HT1080 (cell line): ENCODE measurements at regions not wholly inside any gene's neighbourhood (a gene's known extent, or its start where the extent isn't known, plus 50 kb on each side); places are given as distances from the start of the nearest gene placed in this dataset.

Experiments
- DNase-seq: peaks from one replicate; pipeline ENCODE4 v3.0.0-alpha.2; 2015; ENCODE audit warnings: low read depth

DNA sequence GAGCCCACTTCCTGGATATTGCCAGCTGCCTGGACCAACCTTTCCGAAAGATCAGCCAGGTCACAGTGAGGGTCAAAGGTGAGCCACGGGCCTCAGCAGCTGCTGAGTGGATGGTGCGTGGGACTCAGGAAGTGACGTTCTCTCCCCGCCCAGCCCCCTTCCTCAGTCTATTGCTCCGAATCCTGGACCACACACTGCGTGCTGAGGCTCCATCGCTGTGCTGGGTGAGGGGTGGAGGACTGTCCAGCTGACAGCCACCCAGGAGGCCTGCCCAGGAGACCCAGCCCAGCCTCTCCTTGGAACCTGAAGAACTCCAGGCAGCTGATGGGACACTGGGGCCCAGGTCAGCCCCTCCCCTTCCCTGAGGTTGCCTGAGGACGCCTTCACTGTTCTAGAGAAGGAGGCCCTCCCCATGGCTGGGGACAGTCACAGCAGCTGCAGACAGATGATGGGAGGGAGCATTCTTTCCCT lies 94.4 kb upstream of the CD93 start:
- DNase-seq = no peak

DNA sequence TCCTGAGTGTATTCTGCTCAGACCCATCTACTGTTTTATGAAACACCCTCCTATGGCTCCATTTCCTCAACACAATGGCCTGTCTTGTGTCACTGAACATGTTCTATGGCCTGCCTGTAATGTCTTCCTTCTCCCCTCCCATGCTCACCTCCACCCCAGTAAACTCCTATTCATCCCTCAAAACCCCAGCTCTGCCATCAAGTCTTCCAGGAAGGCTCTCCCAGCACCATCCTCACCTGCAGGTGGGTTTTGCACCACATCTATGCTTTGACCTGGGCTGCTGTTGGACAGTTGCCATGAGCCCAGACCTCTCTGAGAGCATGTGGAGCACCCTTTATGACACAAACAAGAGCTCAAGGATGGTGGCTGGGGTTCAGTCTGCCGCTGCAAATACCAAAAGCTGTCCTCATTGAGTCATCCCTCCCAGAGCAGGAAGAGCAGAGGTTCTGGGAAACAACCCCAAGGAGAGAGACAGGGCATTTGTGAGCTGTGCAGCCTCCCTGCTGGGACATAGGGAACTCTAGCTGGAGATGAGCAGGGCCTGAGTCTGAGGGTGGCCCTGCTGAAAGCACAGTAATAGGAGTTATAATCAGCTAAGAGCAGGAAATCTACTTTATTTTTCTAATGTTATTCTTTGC lies 93.8 kb upstream of the CD93 start:
- peak; percentile 17 for DNase-seq

DNA sequence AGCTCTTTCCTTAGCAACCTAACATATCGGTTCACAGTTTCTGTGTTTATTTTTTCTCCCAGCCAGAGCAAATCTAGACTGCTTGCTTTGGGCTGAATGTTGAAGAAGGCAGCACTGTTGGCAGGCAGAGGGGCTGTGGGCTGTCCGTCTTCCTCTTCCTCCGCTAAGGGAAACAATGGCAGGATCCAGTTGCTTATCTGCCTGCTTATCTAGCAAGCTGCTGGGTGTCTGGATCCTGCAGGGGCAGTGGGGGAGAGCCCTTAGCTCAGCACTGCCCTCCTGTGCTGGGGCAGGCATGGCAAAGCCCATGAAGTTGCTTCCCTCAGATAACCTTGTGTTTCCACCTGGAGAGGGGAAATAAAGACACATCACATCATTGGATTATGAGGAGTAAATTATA lies 92.7 kb upstream of the CD93 start:
- no peak for DNase-seq

DNA sequence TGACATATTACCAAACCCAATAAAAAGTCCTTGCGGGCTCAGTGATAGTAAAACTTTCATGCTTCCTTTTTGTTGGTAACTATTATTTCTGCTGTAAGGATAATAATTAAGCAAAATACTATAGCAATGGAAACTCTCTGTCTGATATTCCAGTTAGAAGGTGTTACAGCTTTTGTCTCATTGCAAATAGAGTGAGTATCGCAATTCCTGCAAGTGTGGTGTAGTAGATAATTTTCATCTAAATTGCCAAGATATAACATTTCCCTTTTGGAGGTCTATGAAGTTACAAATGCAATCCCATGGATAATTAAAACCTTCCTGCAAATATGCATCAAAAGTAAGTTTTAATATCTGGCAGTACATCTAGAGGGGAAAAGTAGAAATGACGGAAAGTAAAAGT lies 88.7 kb upstream of the CD93 start:
- no peak for DNase-seq

DNA sequence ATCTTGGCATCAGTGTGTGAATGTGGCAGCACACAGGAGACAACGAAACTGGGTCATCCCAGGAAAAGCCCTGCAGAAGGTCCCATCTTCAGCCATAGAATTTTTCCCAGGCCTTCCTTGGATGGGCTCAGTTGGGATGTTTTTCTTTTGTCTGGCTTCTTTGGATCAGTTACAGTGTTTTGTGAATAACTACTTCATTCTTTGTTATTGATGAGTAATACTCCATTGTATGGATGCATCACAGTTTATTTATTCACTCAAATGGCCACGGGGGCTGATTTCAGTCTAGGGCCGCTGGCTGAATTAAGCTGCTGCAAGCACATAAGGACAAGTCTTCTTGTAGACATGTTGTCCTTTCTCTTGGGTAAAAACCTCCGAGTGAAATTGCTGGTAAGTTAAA lies 81.3 kb upstream of the CD93 start:
- DNase-seq = peak; percentile 29

DNA sequence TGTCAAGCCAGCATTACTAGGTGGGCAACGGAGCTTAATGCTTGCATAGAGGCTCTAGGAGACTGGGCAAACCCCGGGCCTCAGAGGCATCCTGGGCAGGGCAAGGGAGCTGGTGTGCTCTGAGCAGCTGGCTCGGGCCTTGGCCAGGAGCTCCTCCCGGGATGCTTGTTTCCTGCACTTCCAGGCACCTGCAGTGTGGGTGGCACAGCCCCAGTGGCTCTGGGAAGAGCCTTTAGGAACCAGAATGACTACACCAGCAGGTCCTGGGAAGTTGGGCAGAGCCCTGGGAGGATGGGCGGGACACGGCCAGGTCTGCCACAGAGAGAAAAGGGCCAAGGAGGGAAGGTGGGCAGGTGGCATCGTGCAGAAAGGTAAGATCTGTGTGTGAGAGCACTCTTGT lies 80.4 kb upstream of the CD93 start:
- DNase-seq = no peak

DNA sequence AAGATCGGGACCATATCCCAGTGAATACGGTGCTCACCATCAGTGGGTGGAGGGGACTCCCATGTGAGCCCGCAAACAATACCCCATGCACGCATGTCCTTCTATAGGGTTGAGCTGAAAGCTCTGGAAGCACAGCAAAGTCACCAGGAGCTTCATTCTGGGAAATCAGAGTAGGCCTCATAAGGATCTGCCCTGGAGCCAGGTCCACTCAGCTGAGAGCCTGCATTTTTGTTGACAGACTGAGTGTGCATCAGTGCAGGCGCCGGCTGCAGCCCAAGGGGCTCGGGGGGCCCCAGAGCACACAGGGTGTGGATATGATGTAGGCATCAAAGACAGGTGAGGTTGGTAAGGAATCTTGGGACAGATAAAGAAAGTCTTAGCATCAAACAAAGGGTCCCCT lies 79.8 kb upstream of the CD93 start:
- no peak for DNase-seq

DNA sequence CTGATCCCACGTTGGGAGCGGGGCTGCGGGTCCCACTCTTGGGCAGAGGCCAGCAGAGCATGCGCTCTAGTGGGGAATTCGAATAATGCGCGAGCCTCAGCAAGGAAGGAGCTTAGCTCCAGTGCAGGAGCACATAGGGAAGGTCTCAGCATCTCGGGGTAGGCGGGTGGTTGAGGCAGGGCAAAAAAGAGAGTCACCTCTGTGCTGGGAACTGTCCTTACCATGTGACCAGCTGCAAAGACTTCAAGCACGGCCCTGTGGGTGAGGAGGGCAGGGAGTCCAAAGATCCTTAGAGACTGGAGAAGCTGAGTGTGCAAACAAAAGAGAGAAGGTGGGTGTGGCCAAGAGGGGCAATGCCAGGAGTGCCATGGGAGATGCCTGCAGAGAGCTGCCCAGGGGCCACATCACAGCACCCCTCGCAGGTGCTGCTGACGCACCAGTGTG lies 79.2 kb upstream of the CD93 start:
- DNase-seq = no peak

DNA sequence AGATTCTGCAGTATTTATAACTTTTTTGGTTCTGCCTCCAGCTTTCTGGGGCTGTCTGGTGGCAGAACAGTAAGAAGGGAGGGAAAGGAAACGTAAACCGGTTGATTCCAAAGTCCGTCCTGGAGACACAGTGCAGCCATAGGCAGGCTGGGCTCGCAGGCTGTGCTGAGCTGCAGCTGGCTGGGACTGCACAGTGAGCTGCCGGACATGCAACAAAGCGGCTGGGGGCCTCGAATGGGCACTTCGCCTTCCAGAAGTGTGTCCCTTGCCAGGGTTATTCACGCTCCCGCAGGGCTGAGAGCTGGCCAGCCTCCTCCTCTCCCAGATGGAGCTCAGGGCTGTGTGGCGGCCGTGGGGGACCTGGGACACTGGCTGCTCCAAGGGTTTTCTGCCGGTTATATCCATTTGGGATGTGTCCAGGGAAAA lies 78.1 kb upstream of the CD93 start:
- DNase-seq = no peak

DNA sequence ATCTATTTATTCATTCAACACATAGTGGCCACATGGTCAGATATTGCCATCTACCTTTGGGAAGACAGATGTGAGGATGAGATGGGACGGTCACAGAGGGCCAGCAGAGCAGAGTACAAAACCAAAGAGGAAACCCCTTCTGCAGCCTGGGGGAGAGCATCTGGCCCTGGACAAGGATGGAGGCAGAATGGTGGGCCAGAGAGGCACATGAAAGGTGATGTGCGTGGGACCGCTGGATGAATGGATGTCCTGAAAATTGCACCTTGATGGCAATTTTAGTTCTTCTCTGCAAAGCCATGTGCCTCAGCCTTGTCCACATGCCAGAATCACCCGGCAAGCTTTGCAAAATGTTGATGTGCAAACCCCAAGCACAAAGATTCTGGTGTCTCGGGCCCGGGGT lies 77.4 kb upstream of the CD93 start:
- DNase-seq = no peak

DNA sequence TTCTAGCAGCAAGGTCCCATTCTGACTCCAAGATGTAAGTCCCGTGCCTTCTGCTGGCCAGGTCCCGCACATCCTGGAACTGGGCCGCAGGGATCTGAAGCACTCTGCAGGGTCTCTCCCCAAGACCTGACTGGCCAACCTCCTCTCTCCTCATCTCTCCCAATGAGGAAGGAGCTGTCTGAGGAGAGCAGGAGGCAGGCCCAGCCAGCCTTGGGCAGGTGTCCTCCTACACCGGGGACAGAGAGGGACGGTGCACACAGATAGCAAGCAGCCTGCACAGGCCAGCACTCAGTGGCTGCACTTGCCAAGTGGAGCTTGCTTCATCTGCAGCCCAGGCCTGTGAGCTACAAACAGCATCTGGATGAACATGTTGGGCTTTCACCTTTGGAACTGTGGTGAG lies 76.8 kb upstream of the CD93 start:
- no peak for DNase-seq

DNA sequence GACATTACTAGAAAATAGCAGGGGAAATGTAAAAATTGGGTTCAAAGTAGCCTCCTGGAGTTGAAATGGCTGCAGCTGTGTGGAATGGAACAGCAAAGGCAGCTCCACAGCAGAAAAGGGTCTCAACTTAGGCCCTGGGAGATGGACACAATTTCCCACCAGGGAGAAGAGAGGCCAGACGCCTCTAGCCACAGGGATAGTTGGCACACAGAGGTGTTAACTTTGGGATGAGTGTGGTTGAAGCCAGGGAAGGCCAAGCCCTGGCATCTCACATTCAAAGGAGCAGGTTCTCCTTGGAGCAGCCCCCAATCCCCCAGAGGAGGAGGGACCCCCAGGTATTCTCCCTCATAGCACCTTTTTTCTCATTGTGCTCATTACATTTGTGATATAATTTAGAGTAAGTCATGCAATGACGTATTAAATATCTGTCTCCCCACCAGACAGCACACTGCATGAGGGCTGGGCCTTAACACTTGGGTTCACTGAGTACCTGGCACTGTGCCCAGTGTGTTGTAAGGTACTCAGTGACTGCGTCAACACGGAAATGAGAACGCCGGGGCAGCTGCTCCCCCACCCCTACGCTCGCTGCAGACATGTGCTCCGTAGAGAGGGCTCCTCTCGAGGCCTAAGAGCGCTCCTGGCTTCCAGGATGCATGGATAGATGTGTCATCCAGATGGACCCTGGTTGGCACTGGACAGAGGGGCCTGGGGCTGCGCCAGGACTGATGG lies 76.0 kb upstream of the CD93 start:
- no peak for DNase-seq

DNA sequence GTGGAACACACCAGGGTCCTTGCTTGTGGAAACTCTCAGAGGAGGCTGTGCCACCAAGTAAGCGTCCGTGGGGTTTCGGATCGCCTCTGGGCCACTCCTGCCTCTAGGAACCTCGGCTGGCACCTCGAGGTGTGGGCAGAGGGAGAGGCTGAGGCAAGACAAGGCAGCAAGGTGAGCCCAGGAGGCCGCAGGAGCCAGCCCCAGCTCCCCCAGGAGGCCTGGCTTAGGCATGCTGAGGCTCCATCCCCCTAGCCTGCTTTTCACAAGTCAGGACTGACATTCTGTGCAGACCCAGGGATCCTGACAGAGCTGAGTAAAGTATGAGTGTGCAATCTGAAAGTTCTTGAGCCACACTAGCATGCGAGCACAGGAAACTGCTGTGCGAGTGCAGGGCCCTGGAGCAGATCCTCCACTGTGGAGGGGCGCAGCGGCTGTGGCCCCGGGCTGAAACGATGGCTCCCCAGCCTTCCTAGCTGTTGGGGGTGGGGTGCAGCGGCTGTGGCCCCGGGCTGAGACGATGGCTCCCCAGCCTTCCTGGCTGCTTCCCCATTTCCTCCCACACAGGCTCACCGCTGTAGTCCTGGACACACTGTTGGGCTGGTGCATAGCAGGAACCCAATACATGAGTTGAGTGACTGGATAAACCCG lies 75.2 kb upstream of the CD93 start:
- DNase-seq = no peak

DNA sequence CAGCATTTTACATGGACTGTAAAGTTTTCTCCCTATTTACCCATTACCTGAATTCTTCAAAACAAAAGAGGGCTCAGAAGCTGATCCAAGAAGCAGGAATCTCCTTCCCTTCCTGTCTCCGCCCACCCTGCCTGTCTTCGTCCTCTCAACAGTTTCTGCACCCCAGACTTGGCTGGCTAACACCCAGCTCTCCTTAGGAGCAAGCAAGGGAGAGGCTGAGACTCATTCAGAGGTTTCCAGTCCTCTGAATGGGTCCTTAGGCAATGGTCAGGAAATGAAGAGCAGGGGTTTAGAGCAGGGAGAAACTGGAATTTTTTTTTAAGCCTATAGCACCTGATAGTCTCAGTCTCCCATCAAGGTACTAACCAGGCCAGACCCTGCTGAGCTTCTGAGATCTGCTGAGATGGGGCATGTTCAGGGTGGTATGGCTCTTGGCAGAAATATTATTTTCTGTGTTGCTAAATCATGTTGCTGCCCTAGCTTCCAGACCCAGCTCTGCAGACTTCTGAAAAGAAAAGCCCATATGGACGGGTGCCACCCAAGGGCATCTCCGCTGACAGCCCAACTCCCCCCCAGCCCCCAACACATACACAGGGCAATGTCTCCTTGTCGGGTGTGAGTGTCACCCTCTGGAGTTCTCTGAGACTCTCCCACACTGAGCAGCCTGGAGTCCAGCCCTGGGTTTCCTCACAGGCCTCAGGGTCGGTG lies 74.6 kb upstream of the CD93 start:
- DNase-seq = no peak

DNA sequence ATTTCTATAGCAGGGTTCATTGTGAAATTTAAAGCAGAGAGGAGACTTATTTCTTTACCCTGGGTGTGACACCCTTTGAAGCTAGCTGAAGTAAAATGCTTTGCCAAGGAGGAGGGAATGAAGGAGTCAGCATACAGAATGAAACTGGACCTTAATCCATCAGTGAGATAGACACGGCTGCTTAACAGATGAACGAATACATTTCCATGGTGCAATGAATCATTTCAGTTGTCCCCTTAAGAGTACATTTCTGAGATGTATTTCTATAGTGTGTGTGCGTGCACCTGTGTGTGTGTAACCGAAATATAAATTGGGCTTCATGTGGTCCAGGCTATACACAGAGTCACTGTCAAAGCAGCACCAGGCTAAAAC lies 73.8 kb upstream of the CD93 start:
- no peak for DNase-seq

DNA sequence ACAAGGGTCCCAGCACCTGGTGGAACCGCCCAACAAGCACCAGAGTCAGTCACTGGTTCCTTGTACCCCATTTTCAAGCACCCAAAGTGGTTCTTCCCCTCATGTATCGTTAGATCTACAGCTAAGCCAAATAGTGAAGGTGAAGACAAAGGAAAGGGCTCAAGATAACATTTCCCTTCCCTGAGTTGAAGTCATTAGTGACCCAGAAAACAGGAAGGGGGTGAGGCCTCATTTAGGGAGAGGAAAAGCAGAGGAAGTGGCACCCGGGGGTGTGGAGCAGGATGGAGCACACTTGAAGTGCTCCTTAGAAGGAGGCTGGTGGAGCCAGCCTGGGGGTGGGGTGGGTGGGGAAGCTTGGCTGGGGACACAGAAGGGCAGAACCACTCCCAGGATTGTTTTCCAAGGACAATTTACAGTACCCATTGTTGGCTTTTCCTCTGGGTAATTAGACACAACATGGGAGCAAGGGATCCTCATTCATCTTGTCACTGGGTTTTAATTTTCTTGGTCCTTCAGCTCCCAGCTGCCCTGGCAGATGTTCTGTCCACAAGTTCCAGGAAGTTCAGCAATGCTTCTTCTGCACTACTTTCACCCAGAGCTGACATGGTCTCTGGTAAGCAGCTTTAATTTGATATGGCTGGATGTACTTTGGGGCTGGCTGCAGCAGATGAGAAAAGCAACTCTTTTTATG lies 73.3 kb upstream of the CD93 start:
- no peak for DNase-seq

DNA sequence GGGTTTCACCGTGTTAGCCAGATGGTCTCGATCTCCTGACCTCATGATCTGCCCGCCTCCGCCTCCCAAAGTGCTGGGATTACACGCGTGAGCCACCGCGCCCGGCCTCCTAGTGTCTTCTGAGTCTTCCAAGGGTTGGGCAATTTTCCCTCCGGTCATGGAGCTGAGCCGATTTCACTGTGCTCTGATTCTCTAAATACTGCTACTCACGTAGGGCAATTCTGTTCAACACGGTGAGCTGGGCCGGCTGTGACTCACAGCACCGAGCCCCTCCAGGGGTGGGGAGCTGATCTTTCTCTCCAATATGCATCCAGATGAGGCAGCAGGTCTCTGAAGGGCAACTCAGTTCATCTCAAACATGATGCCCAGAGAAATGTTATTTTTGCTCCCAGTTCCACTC lies 71.6 kb upstream of the CD93 start:
- no peak for DNase-seq

DNA sequence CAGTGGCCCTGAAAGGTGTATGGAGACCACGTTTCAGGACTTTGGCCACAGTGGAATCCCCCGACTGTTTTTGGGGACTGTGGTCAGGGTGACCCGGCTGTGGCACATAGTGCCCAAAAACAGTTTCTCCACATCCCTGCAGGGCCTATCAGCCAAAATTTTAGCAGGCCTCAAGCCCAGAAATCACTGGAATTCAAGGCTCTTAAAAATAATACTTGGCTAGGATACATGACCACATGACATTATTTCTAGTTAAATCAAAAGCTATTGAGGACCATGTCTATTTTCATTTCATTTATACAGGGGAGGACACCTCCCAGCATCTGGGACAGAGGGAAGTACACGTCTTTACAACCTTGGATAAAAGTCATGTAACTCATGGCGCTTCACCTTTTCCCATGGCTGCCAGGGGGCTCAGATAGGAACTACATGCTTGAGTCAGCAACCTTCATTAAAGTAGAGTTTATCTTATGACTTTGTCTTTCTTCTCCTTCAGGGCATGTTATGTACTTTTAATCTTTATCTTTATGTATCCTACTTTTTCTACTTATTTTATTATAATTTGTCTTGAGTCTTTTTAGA lies 70.8 kb upstream of the CD93 start:
- DNase-seq = no peak

DNA sequence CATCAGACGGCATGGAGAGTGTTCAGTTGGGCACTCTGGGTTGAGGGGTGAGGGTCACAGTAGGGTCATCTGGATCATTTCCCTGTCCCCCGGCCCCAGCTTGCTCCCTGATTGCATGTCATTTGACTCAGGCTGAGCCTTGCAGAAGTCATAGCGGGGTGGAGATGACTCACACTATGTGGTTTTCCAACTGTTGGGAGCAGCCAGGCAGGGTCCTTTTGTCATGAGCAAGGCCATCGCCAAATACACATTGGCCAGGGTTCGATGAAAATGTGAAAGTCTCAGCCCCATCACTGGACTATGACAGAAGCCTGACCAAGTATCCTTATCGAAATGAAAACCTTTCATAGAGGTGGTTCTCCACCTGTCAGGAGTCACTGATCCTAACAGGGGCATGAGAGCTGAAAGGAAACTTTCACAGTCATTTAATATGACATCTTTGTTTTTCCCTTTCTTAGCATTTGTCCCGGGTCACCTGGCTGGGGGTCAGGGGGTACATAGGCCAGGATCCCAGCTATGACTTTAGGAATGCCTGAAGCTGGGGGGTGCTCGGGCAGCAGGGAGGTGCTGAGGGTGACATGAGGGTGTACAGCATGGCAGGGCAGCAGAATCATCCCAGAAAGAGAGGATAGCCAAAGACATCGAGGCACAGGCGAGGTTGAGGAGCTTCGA lies 70.2 kb upstream of the CD93 start:
- DNase-seq = peak; percentile 85

DNA sequence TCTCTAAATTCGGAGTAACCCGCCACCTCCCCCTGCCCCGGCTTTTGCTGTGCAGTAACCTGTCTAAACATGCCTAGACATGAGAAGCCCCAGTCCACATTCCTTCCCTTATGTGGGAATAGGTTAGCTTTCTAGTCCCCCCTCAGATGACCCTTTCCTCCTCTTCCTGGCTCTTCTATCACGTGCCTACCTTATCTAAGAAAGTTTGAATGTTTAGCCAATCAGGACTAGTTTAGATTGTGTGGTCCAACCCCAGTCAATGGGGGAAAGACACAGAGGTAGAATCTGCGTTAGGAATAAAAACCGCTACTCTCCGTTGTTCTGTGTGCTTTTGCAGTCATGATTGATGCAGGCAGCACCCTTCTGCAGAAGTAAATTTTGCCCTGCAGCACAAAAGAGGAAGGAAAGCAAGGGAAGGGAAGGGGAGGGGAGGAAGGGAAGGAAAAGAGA lies 69.0 kb upstream of the CD93 start:
- DNase-seq = no peak
